Kidney epithelial cell (primary cell): ENCODE measurements at regions not wholly inside any gene's neighbourhood (a gene's known extent, or its start where the extent isn't known, plus 50 kb on each side); places are given as distances from the start of the nearest gene placed in this dataset.

ENCODE experiments used
- DNase-seq: peaks from one replicate; pipeline ENCODE4 v3.0.0-alpha.2; 2010; ENCODE audit warnings: low read depth
- H3K27me3 ChIP-seq: 2 replicates; pipeline ENCODE4 v1.6.0; 2011; ENCODE audit warnings: low read length; ENCODE audit not compliant: control insufficient read depth, insufficient read depth
- H3K36me3 ChIP-seq: 2 replicates; pipeline ENCODE4 v1.5.1; 2011; ENCODE audit warnings: low read length; ENCODE audit not compliant: control insufficient read depth, insufficient read depth
- H3K4me3 ChIP-seq: 2 replicates; pipeline ENCODE4 v1.5.1; 2011; ENCODE audit warnings: low read depth, mild to moderate bottlenecking, control low read depth, low read length
- TF ChIP-seq, protein P1 (sequence below): IDR thresholded peaks from 2 replicates; pipeline ENCODE4 v1.5.1; 2011; ENCODE audit warnings: mild to moderate bottlenecking, moderate library complexity, low read length, control low read depth, inconsistent platforms; ENCODE audit not compliant: insufficient read depth, poor library complexity, severe bottlenecking

DNA sequence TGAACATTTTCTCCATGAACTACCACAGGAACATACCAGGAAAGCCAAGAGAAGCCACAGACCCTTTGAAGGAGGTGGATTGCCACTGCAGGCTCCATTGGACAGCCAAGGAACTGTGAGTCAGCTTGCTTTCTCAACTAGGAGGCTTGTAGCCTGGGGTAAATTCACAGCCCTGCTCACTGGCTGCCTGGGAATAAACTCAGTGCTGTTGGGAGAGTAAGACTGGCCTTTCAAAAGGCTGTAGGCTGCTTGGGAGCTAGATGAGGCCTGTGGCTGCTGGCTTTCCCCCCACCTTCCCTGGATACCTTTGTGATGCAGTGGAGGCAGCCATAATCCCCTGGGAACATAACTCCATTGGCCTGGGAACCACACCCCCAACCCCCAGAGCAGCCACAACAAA is 223.5 kb upstream of the RBMS3 start:
- H3K4me3 ChIP-seq: no peak overlapping the region
- DNase-seq: peak; percentile 68
- H3K36me3 ChIP-seq: no peaks in the 10 kb centered on the region
- no peaks in the 10 kb centered on the region for H3K27me3 ChIP-seq
- TF ChIP-seq, protein P1, sequence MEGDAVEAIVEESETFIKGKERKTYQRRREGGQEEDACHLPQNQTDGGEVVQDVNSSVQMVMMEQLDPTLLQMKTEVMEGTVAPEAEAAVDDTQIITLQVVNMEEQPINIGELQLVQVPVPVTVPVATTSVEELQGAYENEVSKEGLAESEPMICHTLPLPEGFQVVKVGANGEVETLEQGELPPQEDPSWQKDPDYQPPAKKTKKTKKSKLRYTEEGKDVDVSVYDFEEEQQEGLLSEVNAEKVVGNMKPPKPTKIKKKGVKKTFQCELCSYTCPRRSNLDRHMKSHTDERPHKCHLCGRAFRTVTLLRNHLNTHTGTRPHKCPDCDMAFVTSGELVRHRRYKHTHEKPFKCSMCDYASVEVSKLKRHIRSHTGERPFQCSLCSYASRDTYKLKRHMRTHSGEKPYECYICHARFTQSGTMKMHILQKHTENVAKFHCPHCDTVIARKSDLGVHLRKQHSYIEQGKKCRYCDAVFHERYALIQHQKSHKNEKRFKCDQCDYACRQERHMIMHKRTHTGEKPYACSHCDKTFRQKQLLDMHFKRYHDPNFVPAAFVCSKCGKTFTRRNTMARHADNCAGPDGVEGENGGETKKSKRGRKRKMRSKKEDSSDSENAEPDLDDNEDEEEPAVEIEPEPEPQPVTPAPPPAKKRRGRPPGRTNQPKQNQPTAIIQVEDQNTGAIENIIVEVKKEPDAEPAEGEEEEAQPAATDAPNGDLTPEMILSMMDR: no peak

DNA sequence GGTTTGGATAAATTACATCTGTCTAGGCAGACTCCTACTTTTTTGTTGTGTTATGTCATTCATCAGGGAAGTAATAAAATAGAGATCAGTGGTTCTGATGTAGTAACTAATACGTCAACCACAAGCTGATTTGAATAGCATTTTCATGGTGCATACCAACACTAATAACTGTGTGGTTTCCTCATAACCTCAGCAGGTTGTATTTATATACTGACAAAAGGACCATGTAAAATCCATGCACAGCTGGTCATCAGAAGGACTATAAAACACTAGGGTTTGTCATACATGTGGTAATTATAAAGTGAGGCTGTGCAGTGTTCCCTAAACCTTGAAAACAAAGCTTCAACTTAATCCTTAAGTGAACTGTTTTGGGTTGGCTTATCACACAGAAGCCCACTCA is 216.8 kb upstream of the RBMS3 start:
- TF ChIP-seq, protein P1: no peak
- H3K4me3 ChIP-seq: no peak overlapping the region
- no peaks in the 10 kb centered on the region for H3K36me3 ChIP-seq
- no peak for DNase-seq
- no peaks in the 10 kb centered on the region for H3K27me3 ChIP-seq

DNA sequence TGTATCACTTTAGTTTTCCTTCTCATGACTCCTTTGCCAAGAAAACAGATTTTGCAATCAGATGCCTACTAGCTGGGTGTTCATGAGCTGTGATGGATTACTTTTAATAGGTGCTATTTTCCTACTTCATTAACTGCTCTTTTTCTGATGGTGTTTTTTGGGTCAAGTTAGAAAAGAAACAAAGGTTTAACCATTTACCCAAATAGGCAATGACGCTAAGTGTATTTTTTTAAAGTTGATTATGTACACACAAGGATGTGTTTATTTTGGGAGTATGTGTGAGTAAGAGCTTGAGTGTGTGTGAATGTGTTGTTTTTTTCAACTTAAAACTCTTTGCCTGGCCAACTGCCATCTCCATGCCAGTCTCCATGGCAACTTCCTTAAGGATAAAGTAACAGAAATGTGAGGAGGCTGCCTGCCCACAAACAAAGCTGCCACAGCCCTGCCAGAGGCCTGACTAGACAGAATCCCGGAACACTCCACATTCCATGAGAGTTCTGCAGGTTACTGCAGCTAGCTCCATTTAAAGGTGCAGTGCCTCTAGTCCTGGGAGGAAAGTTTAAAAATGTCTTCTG is 215.6 kb upstream of the RBMS3 start:
- no peaks in the 10 kb centered on the region for H3K27me3 ChIP-seq
- peak; percentile 100 for DNase-seq
- no peak overlapping the region for H3K4me3 ChIP-seq
- no peaks in the 10 kb centered on the region for H3K36me3 ChIP-seq
- TF ChIP-seq, protein P1: no peak

DNA sequence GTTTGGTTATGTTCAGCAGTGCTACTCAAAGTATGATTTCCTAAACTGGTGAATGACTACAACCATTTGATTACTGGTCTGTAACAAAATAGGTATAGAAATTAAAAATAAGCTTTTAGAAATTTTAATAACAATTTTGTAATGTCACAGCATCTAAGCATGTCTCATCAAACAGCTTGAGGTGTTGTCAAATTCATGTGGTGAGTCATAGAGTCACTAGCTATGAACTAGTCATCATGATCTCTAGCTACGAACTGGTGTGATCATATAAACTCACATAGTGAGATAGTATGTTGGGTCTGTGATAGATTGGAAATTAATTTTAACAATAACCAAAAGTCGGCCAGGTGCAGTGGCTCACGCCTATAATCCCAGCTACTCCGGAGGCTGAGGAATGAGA is 213.9 kb upstream of the RBMS3 start:
- no peaks in the 10 kb centered on the region for H3K27me3 ChIP-seq
- DNase-seq: no peak

DNA sequence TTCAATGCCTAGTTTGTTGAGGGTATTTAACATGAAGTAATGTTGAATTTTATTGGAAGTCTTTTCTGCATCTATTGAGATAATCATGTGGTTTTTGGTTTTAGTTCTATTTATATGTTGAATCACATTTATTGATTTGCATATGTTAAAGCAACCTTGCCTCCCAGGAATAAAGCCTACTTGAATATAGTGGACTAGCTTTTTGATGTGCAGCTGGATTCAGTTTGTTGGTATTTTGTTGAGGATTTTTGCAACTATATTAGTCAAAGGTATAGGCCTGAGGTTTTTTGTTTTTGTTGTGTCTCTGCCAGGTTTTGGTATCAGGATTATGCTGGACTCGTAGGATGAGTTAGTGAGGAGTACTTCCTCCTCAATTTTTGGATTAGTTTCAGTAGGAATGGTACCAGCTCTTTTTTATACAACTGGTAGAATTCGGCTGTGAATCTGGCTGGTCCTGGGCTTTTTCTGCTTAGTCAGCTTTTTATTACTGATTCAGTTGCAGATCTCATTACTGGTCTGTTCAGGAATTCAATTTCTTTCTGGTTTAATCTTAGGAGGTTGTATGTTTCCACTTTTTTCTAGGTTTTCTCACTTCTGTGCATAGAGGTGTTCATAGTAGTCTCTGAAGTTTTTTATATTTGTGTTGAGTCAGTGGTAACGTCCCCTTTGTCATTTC is 209.8 kb upstream of the RBMS3 start:
- DNase-seq: no peak
- Histone ChIP-seq H3K27me3 (no peaks in the 10 kb centered on the region), H3K36me3 (no peaks in the 10 kb centered on the region), H3K4me3 (no peak overlapping the region)
- TF ChIP-seq, protein P1: no peak

More for the DNA sequence above, 213.9 kb upstream of the RBMS3 start:
- no peaks in the 10 kb centered on the region for H3K36me3 ChIP-seq
- TF ChIP-seq, protein P1: no peak
- no peak overlapping the region for H3K4me3 ChIP-seq

DNA sequence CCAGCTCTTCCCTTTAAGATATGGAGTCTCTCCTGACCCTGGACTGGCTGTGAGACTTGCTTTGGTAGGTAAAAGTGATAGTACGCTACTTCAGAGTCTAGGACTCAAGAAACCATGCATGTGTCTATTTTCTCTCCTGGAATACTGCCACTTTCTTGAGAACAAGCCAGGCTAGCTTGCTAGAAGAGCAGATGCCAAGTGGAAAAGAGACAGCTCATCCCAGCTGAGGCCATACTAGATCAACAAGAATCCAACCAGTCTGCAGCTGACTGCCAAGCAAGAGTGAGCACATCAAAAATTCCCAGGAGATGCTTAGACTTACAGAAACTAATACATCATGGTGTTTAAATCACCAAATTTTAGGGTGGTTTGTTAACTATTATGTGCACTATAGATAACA is 208.3 kb upstream of the RBMS3 start:
- Histone ChIP-seq H3K27me3 (no peaks in the 10 kb centered on the region), H3K4me3 (no peak overlapping the region), H3K36me3 (no peaks in the 10 kb centered on the region)
- TF ChIP-seq, protein P1: no peak
- no peak for DNase-seq
